Stimulated activated CD8-positive, alpha-beta memory T cell treated with anti-CD3 and anti-CD28 coated beads, Interleukin-7, amount 100 ng/mL, for 48 hours (primary cell): ENCODE measurements at regions not wholly inside any gene's neighbourhood (a gene's known extent, or its start where the extent isn't known, plus 50 kb on each side); places are given as distances from the start of the nearest gene placed in this dataset.
"Not testable (repeated sequence)": the region's sequence is repeated elsewhere in the genome, so short reads cannot be mapped to it uniquely, and the experiment has no call there.

Source experiments
- DNase-seq, 2 donors: peaks; one replicate each; pipeline ENCODE4 v3.0.0-alpha.2; 2020; ENCODE audit warnings: low read depth in 1 of 2; ENCODE audit errors: extremely low read depth in 1 of 2

DNA sequence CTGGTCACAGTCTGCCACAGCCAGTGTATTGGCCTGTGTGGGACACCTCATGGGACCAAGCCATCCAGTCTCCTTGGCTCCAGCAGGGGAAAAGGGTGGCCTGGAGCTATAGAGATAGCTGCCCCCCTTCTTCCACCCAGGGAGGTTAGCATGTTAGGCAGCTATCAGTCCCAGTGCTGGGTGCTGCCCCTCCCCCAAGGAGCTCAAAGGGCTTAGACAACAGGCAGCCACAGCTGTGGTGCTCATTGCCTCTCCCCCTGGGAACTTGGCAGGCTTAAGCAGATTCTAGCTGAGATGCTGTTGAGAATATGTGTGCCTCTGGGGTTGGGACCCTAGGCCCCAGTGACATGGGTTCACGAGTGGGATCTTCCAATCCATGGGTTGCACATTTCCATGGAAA, 226.0 kb upstream of the PTGER4 start:
- DNase-seq, result no peak

DNA sequence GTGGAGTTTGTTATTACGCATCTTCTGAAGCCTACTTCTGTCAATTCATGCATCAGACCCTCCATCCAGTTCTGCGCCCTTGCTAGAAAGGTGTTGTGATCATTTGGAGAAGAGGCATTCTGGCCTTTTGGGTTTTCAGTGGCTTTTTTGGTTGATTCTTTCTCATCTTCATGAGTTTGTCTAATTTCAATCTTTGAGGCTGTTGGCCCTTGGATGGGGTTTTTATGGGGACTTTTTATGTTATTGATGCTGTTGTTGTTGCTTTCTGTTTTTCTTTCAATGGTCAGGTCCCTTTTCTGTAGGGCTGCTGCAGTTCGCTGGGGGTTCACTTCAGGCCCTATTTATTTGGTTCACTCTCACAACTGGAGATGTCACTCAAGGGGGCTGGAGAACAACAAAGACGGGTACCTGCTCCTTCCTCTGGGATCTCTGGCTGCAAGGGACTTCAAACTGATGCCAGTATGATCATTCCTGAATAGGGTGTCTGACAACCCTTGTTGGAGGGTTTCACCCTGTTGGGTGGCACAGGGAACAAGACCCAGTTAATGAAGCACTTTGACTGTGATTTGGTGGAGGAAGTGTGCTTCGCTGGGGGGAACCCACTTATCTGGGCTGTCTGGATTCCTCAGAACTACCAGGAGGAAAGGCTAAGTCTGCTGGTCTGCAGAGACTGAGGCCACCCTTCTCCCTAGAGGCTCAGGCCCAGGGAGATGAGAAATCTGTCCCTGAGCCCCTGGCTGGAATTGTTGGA, 226.7 kb upstream of the PTGER4 start:
- no peak for DNase-seq

DNA sequence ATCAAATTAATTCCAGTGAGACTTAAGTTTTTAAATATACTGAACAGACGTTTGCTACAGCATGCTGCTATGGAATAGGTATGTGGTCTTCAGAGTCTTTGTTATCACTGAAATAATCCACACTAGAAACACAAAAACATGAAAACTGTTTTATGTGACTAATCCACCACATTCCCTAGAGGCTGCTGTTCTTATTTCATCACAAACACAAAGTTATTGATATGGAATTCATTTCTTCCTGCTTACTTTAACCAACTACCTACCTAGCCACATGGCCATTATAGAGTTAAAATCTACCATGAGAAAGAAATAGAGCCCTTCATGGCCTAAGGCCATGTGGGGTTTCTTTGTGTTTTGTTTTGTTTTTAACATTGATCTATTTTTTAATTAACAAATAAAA, 232.3 kb upstream of the PTGER4 start:
- DNase-seq, result no peak

DNA sequence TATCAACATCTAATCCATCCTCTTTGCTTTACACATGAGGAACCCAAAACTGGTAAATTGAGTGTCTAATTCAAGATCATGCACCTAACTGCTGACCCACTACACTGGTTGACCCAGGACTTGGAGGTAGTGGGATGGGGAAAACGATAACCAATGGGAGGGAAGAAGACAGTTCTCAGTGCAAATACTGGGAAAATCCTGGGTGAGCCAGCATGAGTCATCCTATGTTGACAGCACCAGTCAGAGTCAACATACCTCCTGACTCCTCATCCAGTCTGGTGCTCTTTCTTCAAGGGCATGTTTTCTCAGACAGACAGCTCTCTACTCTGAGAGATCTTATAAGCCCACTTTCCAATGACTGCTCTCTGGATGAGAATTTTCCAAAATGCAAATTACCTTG, 232.8 kb upstream of the PTGER4 start:
- no peak for DNase-seq

DNA sequence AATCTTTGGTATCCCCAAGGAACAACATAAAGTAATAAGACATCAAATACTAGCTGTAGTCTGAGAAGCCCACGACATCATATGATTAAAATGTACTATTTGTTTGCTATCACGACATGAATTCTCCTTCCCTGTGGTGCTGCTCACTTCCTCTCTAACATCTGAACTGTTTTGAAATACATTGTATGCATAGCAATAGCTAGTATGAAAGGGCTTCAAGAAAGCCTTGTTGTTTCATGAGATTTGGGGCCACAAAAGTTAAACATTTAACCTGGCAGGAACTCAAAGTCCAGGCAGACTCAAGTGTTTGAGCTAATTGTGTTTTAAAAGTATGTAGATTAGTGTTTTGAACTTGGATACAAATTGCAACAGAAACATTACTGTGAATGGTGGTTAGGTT, 237.4 kb upstream of the PTGER4 start:
- no peak for DNase-seq

DNA sequence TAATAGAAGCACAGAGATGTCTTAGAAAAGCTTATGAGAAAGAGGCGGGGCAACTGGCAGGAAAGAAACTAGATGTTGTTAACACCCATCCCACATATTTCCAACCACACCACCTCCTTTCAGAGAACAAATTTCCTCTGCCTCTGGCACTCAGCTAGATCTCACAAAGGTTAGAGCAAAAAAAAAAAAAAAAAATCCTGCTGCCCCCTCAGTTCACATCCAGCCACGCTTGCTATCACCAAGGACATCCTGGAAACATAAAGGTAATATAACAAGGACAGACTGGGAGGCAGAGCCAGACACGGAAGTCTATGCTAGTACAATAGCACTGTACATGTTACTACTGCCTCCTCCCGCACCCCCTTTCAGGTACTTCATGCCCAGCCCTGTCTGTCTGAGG, 238.0 kb upstream of the PTGER4 start:
- peak in 1 of 2 donors; percentile 38 for DNase-seq

DNA sequence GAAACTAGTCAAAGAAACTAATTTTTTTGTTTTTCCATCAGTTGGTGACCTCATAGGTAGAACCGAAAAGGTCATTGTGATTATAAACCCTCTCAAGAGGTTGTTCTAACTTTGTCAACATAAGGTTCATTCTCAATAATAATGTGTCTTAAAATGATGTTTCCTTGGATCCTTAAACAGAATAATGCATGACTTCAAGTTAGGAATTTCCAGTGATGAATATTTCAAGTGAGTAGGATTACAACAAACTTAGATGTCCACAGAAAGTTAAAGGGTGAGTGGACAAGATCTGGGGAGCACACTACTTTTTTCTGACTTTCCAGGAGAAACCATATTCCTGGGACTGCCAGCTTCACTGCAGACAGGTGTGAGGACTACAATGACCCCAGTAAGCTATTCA, 239.0 kb upstream of the PTGER4 start:
- no peak for DNase-seq

DNA sequence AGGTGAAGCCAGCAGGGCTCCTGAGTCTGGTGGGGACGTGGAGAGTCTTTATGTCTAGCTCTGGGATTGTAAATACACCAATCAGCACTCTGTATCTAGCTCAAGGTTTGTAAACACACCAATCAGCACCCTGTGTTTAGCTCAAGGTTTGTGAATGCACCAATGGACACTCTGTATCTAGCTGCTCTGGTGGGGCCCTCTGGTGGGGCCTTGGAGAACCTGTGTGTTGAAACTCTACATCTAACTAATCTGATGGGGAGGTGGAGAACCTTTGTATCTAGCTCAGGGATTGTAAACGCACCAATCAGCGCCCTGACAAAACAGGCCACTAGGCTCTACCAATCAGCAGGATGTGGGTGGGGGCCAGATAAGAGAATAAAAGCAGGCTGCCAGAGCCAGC, 240.6 kb upstream of the PTGER4 start:
- not testable (repeated sequence) for DNase-seq

DNA sequence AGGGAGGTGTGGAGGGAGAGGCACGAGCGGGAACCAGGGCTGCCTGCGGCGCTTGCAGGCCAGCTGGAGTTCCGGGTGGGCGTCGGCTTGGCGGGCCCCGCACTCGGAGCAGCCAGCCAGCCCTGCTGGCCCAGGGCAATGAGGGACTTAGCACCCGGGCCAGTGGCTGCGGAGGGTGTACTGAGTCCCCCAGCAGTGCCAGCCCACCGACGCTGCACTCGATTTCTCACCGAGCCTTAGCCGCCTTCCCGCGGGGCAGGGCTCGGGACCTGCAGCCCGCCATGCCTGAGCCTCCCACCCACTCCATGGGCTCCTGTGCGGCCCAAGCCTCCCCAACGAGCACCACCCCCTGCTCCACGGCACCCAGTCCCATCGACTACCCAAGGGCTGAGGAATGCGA, 241.1 kb upstream of the PTGER4 start:
- not testable (repeated sequence) for DNase-seq

DNA sequence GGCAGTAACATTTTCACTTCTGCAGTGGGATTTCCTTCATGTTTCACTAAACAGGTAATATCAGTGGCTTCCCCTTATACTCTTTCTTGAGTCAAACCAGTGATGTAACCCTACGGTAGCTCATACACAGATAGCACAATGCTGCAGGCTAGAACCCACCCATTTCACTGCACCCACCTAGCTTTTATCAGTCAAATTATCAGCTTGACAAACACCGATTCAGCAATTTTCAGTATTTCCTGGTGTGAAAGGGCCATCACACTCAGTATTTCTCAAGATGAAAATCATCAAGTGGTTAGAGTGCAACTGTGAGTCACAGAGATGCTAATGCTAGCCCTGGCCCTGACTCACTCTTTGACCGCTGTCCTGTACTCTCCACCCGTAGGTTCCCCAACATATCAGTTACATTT, 242.3 kb upstream of the PTGER4 start:
- DNase-seq, result peak in 1 of 2 donors; percentile 65

DNA sequence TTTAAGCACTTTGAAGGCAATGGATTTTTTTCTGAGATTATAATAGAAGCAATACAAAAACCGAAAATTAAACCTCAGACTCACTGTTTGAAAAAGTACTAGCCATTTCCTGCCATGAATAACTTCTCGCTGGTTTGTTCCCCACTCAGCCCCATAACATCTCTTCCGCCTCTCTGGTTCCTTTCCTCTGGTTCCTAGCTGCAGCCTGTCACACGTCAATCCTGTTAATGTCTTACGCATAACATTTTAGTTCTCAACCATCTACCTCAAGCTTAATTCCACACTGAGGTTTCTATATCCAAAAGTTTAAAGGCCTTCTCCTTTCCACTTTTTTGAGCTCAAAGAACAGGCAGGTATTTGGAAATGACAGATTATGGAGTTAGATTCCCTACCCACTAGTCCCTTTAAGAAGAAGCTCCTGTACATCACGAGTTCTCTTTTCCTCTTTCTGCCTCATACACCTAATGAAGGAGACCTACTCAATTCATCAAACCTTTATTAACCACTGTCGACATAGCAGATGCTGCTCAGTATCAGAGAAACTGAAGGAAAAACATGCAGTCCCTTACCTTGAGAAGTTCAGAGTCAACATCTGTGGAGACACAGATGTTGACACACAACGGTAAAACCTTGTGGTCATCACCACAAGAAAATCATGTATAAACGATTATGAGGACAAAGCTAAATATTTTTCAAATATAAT, 243.0 kb upstream of the PTGER4 start:
- peak in 1 of 2 donors; percentile 41 for DNase-seq

DNA sequence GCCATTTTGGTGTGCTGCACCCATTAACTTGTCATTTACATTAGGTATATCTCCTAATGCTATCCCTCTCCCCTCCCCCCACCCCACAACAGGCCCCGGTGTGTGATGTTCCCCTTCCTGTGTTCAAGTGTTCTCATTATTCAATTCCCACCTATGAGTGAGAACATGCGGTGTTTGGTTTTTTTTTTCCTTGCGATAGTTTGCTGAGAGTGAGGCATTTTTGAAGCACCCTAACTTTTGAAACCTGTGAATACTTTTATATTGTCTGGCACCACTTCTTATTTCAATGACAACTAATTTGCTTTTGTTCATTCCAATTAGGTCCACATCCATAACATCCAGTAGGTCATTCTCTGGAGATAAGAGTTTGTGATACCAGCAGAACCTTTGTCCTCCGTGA, 244.0 kb upstream of the PTGER4 start:
- not testable (repeated sequence) for DNase-seq

DNA sequence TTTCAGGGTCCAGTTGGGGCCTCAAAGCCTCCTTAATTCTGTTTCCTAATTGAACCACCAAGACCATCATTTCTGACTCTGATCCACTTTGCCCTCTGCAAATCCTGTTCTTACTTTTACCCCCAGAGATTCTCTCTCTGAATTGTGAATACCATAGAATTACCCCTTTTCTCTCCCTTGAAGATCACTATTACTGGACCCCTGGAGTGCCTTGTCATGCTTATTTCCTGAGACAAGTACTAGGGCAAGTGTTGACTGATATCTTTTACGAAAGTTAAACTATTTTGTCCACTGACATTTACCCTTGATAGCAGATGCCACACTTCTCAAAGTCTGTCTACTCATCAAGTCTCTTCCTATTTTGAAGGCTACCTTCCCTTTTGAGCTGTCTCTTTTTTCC, 246.9 kb upstream of the PTGER4 start:
- no peak for DNase-seq

DNA sequence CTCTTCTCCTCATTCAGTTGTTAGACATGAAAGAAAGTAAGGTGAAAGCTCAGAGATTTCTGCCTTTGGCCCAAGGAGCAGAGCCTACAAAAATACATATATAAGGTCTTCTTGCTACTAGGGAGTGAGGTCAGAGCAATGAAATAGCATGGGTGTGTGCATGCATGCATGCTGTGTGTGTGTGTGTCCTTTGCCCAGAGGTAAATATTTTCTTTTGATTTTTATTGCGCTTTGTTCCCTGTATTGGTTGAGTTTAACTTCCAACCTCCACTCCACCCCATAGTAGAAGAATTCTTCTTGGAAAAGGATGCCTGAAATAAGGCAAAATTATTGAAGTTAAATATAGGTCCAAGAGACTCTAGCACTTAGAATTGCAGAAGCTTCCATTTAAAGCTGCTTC, 248.0 kb upstream of the PTGER4 start:
- DNase-seq, result no peak

DNA sequence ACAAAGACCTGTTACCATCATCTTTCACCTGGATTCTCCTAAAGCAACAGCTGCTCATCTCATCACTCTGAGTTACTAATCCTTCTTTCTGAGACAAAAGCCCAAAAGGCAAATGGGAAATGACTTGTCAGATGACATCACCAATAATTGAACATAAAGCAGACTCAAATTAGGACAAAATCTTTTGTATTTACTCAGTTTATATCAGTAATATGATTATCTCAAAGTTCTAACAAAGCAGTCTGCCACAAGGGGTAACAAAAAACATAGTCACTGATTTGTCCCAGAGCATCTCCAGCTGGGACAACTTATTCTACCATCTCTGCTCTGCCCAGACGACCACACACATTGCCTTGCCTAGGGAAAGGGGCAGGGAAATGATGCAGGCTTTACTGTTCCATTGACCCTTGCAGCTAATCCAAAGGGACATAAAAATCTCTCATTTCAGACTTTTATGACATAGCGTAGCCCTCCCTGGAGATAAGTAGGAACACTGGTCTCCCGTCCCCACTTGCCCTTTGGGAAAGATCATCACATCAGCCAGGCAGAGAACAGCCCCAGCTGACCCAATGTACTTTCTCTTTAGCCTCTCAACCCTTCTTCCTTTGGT, 249.5 kb upstream of the PTGER4 start:
- DNase-seq, result no peak

DNA sequence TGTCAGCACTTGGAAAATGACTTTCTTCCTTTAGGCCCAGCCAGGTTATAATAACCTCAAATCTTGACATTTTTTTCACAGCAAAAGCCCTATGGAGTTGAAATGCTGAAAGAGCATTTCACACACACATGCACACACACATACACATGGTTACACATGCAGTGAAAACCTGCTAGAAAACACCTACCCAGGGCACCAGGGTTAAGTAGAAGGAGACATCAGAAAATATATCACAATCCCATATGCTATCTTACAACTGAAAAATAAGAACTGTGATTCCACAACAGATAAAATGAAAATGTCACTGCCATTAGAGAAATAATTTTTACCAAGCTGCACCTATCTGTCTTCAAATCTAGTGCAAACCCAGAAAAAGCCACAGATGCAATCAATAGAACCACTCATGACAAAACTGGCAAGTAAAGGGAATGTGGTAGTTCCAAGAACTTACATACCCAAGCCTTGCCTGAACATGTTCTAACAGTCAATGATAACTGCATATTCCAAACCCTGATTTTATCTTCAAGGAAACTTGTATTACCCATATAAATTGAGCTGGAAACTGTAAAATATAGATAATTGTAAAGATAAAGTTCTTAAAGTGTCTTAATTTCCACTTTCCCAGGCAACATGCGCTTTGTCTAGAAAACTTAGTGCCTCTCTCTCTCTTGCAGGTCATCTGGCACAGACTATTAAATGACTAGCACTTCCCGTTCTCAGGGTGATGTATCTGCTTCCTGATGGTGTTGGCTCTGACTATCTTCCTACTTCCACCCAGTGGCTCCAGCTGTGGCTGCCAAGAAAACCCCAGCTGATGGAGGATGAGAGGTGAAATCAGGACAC, 250.2 kb upstream of the PTGER4 start:
- no peak for DNase-seq

DNA sequence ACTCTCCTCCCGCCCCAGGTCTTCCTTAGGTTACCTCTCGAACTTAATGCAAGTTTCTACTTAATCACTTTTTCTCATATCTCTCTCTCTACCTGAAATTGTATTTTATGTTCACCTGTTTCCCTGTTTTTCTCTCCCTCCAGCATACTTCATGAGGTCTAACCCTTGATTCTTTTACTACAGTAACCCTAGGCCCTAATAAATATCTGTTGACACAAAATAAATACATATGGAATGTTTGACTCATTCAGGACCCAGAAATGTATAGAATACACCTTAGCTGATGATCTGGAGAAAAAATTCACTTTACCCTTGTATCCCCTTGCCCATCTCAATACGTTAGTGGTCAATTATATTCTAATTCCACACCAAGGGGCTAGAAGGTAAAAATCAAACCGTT, 250.9 kb upstream of the PTGER4 start:
- DNase-seq, result no peak

DNA sequence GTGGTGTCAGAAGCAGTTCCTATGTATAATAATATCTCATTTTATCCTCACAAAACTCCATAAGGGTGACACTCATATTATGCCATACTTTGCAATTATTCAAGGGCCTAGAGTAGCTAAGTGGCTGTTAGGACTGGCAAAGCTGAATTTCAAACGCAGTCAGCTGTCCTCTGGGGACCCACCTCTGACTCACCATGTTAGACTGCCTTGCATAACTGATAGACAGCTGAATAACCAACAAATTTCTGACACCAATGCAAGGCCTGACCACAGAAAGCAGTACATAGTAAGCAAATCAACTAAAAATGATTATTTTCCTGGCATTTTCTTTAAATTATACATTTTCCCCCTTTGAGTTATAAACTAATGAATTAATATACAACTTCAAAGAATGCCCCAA, 251.6 kb upstream of the PTGER4 start:
- DNase-seq, result no peak

DNA sequence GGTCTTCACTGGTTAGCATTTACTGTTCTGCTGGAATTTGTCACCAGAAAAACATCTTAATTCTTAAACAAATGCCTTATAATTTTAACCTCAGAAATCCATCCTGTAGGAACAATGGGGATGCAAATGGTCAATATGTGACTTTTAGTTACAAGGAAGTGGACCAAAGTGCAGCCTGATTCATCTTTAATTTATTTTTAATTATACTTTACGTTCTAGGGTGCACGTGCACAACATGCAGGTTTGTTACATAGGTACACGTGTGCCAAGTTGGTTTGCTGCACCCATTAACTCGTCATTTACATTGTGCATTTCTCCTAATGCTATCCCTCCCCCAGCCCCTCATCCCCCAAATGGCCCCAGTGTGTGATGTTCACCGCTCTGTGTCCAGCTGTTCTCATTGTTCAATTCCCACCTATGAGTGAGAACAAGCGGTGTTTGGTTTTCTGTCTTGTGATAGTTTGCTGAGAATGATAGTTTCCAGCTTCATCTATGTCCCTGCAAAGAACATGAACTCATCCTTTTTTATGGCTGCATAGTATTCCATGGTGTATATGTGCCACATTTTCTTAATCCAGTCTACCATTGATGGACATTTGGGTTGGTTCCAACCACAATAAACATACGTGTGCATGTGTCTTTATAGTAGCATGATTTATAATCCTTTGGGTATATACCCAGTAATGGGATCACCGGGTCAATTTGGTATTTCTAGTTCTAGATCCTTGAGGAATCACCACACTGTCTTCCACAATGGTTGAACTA, 262.5 kb upstream of the PTGER4 start:
- DNase-seq, result not testable (repeated sequence)

DNA sequence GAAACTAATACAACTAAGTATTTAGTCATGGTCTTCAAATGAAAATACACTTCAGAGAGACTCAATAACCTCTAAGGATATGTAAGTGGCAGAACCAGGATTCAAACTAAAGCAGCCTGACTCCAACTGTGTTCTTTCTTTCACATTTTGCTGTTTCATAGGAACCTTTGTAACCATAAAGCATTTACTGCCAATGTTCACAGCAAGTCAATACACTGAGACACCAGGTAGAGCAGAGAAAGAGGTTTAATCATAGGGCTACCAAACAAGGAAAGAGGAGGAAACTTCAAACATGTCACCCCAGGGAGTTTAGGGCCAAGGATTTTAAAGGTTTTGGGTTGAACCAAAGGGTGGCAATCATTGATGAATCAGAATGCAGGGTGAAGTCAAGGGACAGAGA, 263.1 kb upstream of the PTGER4 start:
- DNase-seq, result no peak

DNA sequence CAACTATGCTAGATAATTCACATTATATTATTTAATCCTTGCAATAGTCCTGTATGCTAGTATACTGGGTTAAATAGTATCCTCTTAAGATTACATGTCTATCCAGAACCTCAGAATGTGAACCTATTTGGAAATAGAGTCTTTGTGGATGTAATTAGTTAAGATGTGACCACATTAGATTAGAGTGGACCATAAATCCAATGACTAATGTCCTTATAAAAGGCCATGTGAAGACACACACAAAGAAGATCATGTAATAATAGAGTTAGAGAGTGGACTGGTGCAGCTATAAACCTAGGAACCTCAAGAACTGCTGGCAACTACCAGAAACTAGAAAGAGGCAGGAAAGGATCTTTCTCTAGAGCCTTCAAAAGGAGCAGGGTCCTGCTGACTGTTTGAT, 263.6 kb upstream of the PTGER4 start:
- DNase-seq, result no peak
